Right lobe of liver (tissue), 6 donors: ENCODE measurements at regions not wholly inside any gene's neighbourhood (a gene's known extent, or its start where the extent isn't known, plus 50 kb on each side); places are given as distances from the start of the nearest gene placed in this dataset.

Experiments used
- ATAC-seq, 4 donors: fragments of 200-7000 bp; cut with Tn5 transposase; one replicate each; pipeline ENCODE4 v1.9.1; 2020; ENCODE audit warnings: mild to moderate bottlenecking in 4 of 4, moderate library complexity in 4 of 4
- DNase-seq, 3 donors: peaks; one replicate each; pipeline ENCODE4 v3.0.0-alpha.2; 2020
- H3K27ac ChIP-seq, 3 donors: fragments of 200-600 bp; one replicate each; pipeline ENCODE4 v1.8.0; 2022
- H3K27me3 ChIP-seq, 2 donors: fragments of 200-600 bp; one replicate each; pipeline ENCODE4 v1.8.0; 2022
- H3K36me3 ChIP-seq, 4 donors: fragments of 200-600 bp; sonication (generic) in 1 of 4; one replicate each; pipeline versions ENCODE4 v1.5.1 to v1.8.0; 2017 to 2022; ENCODE audit warnings: control low read depth in 1 of 4
- H3K4me1 ChIP-seq, 4 donors: fragments of 200-600 bp; sonication (generic) in 1 of 4; one replicate each; pipeline versions ENCODE4 v1.5.1 to v1.8.0; 2017 to 2022; ENCODE audit warnings: control low read depth in 1 of 4
- H3K4me3 ChIP-seq, 3 donors: fragments of 200-600 bp; one replicate each; pipeline ENCODE4 v1.8.0; 2022
- H3K9me3 ChIP-seq, 4 donors: fragments of 200-600 bp; sonication (generic) in 1 of 4; one replicate each; pipeline versions ENCODE4 v1.5.1 to v1.8.0; 2017 to 2022; ENCODE audit warnings: control low read depth in 1 of 4
- POLR2A ChIP-seq: fragments of 450-650 bp; IDR thresholded peaks from one replicate; pipeline ENCODE4 v1.6.1; 2017; ENCODE audit warnings: antibody characterized with exemption, mild to moderate bottlenecking
- WGBS: methylation state at CpG from one replicate; pipeline ENCODE4 v1.1.6; 2018; ENCODE audit warnings: low coverage, low lambda C conversion rate; ENCODE audit not compliant: insufficient coverage; ENCODE audit errors: missing lambda C conversion rate; 5-methylcytosine and 5-hydroxymethylcytosine counted together
- intact Hi-C, 2 donors: fragments of 100-400 bp; cut with DNase I; formaldehyde crosslinking; loops; one replicate each; pipeline versions ENCODE4 v1.11.2 to v1.14.1; 2022
- TF ChIP-seq, protein P1 (sequence below), 4 donors: fragments of 200-600 bp in 3 of 4; fragments of 450-650 bp in 1 of 4; IDR thresholded peaks; one replicate each; pipeline versions ENCODE4 v1.5.1 to v1.8.0; 2016 to 2022; ENCODE audit warnings: antibody characterized with exemption in 4 of 4, mild to moderate bottlenecking in 2 of 4
- donor health status: DM: no; HTN: yes; CAD: no.
- donor health status: DM: no; HTN: no; CAD: no.
- donor health status: DM: no; HTN: no; CAD: no.
- donor health status: DM: no; HTN: yes; CAD: no.
- donor health status: DM: no; HTN: yes; CAD: no.

- no peak for ATAC-seq
- intact Hi-C loops, result no loop called here
Observed at GRCh38 chr6:77353129-77353528, 110.2 kb downstream of the HTR1B start.

DNA sequence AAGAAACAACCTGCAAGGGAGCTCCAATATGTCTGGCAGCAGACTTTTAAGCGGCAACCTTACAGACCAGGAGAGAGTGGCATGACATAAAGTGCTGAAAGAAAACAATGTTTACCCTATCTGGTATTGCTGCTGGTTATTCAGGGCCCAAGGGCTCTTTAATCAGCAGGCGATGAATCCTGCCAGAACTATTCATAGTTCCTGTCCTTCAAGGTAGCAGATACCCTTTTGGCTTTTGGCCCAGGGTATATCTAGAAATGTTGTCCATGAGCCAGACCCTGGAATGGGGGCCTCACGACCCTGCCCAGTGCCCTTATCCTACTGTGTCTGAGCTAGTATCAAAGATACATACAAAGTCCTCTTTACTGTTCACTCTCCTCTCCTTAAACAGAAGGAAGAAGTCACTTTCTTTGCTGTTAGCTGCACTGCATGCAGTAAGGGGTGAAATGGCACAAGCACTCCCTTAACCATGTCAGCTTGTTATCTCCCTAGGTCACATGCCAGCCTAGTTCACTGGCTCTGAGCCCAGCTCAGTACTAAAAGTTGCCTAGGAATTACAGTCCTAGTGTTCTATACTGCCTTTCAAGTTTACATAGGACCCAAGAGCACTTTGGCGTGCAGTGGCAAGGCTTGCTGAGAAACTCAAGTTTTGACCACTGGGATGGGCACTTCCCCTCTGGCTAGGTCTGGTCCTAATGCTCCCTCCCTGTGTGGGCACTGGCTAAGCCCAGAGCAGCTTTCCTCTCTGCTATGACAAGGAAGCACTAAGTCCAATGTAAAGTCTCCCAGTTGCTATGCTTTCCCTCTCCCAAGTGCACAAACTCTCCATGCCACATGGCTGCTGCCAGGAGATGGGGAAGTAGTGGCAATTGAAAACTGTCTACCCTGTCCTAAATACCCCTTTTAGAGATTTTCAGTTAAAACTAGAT is 122.0 kb downstream of the HTR1B start:
- ATAC-seq (peak in 2 of 4 donors; percentile 23 to 40), DNase-seq (no peak)
- no peaks in the 10 kb centered on the region for H3K36me3 ChIP-seq
- no peak overlapping the region for H3K27ac ChIP-seq
- no peak for TF ChIP-seq POLR2A
- TF ChIP-seq, protein P1, sequence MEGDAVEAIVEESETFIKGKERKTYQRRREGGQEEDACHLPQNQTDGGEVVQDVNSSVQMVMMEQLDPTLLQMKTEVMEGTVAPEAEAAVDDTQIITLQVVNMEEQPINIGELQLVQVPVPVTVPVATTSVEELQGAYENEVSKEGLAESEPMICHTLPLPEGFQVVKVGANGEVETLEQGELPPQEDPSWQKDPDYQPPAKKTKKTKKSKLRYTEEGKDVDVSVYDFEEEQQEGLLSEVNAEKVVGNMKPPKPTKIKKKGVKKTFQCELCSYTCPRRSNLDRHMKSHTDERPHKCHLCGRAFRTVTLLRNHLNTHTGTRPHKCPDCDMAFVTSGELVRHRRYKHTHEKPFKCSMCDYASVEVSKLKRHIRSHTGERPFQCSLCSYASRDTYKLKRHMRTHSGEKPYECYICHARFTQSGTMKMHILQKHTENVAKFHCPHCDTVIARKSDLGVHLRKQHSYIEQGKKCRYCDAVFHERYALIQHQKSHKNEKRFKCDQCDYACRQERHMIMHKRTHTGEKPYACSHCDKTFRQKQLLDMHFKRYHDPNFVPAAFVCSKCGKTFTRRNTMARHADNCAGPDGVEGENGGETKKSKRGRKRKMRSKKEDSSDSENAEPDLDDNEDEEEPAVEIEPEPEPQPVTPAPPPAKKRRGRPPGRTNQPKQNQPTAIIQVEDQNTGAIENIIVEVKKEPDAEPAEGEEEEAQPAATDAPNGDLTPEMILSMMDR (IDR thresholded peaks at IDR 0.05), result no peak
- no peaks in the 10 kb centered on the region for H3K27me3 ChIP-seq
- intact Hi-C loops, result no loop called here
- H3K4me1 ChIP-seq, result no peaks in the 10 kb centered on the region
- WGBS, result 48% methylated on average over 3 of the region's 4 CpGs
- H3K4me3 ChIP-seq, result no peak overlapping the region
- no peaks in the 10 kb centered on the region for H3K9me3 ChIP-seq

More at GRCh38 chr6:77353129-77353528, 110.2 kb downstream of the HTR1B start:
- Histone ChIP-seq H3K27me3 (no peaks in the 10 kb centered on the region), H3K4me1 (no peaks in the 10 kb centered on the region), H3K27ac (no peak overlapping the region), H3K4me3 (no peak overlapping the region), H3K36me3 (no peaks in the 10 kb centered on the region), H3K9me3 (no peaks in the 10 kb centered on the region)
- DNase-seq, result no peak
- TF ChIP-seq, protein P1 (IDR thresholded peaks at IDR 0.05), result no peak
- TF ChIP-seq POLR2A, result no peak

- H3K4me3 ChIP-seq, result no peak overlapping the region
- no peaks in the 10 kb centered on the region for H3K27me3 ChIP-seq
- no peaks in the 10 kb centered on the region for H3K4me1 ChIP-seq
- TF ChIP-seq, protein P1 (IDR thresholded peaks at IDR 0.05), result no peak
- no peak for TF ChIP-seq POLR2A
- ATAC-seq, result no peak
- H3K36me3 ChIP-seq, result no peaks in the 10 kb centered on the region
- WGBS, result 57% methylated on average over 4 of the region's 4 CpGs
- no peak overlapping the region for H3K27ac ChIP-seq
- no peaks in the 10 kb centered on the region for H3K9me3 ChIP-seq
- intact Hi-C loops, result no loop called here
- DNase-seq, result no peak
Observed at GRCh38 chr6:77340331-77340730, 123.0 kb downstream of the HTR1B start.

DNA sequence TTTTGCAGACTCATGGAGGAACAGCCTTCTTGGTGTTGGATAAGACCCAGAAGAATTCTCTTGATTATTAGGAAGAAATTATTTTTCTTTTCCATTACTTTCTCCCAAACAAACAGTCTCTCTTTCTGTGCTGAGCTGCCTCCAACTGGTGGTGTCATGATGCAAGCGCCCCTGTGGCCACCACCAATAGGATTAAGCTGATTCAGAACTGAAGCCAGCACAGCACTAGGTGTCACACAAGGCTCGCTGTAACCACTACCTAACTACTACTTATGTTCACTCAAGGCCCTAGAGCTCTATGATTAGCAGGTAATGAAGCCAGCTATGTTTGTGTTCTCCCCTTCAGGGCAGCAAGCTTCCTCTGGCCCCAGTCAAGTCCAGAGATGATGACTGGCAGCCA is 123.4 kb downstream of the HTR1B start:
- Histone ChIP-seq H3K27me3 (no peaks in the 10 kb centered on the region), H3K36me3 (no peaks in the 10 kb centered on the region), H3K4me3 (no peak overlapping the region), H3K27ac (no peak overlapping the region), H3K4me1 (no peaks in the 10 kb centered on the region), H3K9me3 (no peaks in the 10 kb centered on the region)
- intact Hi-C loops, result no loop called here
- ATAC-seq (no peak), DNase-seq (no peak)
- TF ChIP-seq POLR2A, result no peak
- TF ChIP-seq, protein P1 (IDR thresholded peaks at IDR 0.05), result no peak
- WGBS, result 54% methylated on average over 2 of the region's 2 CpGs
